DMS79 (cell line): ENCODE measurements at regions not wholly inside any gene's neighbourhood (a gene's known extent, or its start where the extent isn't known, plus 50 kb on each side); places are given as distances from the start of the nearest gene placed in this dataset.

ENCODE experiments used
- DNase-seq: peaks from one replicate; lab custom pipeline; 2025; lab: John Stamatoyannopoulos, UW

DNA sequence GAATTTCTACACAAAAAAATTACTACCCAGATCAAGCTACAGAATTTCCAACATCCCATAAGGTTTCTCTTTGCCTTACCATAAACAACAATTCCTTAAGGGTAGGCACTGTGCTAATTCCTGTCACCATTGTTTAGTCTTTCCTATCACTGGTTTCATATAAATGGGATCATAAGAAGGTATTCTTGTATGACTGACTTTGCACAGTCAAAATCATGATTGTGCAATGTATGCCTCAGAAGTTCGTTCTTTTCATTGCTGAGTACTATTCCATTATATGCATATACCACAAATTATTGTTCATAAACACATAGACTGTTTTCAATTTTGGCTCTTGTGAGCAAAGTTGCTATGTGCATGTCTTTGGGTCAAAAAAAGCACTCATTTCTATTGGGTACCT, 611.6 kb upstream of the CADM1 start:
- DNase-seq = no peak

DNA sequence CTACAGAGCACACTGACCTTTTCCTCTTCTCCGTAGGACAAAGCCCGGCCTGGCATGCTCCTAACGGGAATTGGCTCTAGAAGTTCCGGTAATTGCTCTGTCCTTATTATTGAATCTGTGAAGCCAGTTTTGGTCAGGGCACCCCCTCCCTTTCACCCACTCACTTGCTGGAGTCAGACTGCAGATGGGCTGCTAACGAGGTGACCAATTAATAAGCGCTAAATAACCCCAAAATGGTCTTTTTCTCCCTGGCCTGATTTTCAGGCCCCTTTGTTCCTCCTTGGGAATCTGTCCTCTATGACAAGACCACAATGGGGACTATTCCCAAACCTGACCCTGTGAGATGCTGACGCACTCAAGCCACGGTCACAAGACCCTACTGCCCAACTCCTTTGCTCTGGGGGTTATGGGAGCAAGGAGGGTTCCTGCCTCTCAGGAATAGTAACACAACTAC, 610.0 kb upstream of the CADM1 start:
- DNase-seq = no peak

DNA sequence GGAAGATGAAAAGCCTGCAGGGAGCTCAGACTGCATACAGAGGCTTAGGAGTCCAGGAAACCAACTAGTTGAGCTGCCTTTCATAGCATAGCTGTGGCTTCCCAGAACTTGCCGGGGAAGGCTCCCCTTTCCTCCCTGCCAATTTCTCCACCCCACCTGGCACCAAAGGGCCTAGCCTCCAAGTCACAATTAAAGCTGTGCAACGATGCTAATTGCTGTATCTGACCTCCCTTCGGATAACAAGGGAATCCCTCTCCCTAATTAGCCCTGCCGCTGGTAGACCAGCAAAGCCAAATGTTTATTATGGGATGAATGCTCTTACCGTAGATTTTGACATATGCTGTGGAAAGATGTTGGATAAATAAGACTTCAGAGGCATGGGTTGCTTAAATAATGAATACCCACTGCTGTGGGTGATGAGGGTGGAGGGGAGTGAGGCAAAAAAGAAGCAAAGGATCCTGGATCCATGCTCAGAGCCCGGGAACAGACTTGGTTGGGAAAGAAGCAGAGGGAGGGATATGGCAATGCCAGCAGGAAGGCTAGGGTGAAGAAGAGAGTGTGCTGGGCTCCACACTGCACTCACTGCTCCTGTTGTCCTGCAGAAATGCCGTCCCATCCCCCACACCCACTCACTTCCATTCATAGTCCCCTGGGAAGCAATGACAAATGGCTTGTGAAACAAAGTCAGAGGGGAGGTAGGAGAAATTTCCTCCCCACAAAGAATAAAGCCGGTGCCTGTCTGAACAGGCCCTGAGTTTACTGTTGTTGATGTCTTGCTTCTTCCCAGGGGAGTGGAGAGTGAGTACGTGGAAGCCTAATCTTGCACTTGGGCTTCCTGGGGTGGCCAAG, 608.1 kb upstream of the CADM1 start:
- no peak for DNase-seq

DNA sequence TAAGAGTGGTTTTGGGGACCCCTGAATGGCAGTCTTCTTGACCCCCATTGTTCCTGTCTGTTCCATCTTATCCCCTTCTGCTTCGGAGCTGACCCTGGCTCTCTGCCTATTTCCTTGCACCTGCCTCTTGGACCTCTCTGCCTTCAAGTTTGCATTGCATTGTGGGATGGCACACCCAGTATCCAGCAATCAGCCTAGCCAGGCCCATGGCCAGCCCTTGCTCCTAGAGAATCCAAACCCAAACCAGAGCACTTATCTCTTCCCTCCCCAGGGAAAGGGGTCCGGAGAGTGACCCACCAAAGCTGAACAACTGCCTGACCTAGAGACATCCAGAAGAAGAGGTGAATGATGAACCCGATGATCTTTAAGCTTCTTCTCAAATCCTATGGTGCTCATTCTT, 607.3 kb upstream of the CADM1 start:
- no peak for DNase-seq

DNA sequence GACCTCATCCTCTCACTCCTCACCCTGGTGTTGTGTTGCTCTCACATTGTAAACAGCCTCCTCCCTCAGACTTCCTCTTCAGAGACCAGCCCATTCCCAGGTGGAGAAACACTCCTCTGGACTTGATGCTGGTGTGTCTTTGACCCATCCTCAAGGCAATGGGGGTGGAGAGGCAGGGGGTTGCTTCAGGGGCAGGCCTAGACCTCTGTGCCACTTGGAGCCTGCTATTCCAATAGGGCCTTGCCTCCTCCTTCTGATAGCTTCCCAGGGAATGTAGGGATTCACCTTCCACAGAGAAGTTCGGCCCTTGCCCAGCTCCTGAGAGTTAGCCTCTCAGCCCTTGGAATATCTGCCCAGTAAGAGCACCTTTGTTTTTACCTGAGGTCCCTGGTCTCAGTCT, 606.6 kb upstream of the CADM1 start:
- no peak for DNase-seq

DNA sequence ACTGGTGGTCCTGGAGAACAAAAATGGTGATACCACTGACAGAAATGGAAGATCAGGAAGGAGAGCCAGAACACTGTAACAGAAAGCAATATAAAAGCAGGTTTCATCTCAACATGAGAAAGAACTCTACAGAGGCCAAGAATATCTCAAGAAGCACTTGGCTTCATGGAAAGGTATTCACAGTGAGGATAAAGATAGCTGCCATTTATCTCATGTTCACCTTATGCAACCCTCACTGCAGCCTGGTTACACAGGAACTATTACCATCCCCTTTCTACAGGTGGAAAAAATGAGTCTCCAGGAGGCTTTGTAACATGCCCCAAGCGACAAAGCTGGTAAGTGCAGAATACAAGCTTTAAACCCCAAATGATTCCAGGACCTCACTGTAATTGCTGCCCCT, 606.1 kb upstream of the CADM1 start:
- no peak for DNase-seq

DNA sequence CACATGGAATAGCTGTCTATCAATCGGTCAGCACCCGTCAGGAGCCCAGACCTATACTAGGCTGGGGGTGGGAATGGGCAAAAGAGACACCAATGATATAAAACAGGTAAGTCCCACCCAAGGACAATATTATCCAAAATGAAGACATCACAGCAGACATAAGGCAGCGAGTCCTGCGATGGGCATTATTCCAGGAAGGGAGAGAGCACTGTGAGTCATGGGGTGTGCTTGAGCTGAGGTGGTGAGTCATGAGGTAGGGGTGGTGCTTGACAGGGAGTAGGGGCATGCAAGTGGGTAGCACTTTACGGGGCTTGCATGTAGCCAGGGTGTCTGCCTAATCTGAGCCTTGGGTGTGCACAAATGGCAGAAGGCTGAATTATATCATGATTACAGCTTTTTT, 605.0 kb upstream of the CADM1 start:
- DNase-seq = no peak

DNA sequence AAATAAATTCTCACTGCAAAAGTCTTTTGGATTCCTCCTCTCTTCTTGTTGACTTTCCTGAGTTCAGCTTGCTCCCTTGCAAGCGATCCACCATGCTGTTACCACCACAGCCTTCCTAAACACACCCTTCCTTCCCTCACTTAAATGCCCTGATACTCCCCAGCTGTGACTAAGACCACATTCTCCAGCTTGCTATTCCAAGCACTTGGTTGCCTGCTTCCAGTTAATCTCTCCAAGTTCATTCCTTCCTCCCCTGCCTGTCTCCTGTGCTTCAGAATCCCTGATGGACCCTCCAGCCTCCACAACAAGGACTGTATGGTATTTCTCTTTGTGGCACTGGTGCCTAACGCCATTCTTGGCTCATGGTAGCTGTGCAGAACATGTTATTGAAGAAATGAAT, 603.9 kb upstream of the CADM1 start:
- DNase-seq = no peak

DNA sequence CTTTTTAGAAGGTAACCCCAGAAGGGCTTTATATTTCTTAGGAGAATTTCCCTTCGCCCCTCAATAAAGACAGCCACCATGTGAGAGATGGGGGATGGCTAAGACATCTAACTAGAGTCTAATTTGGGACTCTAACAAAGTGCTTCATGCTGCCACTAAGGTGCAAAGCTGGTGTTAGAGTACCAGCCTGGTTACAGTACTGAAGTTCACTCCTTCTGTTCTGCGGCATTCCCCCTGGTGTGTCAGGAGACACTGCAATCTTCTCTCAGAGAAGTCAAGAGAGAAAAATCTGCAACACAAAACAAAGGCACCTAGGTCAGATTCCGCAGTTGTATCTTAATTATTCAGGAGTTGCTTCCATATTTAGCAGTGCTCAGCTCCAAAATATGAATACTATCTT, 603.0 kb upstream of the CADM1 start:
- DNase-seq = no peak

DNA sequence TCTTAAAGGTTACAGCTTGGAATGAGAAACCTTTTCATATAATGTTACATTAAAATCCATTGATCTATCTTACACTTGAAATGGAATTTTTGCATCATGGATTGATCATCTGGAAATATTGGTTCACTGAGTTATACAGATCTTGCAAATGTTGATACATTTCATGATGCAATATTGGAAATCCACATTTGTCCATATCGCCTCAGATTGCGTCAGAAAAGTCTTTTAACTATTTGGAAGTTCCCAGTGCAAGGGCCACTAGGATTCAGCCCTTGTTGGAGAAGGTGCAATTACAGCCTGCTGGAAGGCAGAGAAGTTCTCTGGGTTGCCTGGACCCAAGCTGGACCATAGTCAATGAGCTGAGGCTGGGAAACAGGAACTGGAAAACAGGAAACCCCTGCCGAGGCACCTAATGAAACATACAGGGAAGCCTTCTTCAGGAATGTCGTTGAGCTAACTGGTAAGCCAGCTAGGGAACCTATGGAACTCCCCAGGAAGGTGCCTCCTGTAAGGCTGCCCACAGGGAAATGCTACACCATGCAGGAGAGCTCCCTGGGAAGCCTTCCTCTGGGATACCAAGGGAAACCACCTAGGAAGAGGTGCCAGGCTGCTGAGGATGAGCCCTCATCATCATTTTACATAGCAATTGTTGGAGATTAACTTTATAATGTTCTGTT, 600.4 kb upstream of the CADM1 start:
- DNase-seq = no peak

DNA sequence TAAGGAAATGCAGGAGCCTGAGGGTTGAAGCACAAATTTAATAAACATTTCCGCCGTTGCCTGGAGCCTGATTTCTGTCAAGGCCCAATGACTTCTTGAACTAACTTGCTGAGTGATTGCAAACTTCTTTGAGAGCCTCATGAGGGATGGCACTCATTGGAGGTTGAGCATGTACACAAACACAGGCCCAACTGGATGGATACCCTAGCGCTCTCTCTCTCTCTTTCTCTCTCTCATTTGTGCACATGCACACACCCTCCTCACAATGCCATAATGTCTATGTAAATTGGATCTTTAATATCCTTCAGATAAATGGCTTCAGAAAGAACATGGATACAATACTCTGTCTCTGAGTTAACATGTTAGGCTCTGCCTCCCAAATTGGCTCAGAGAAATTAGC, 597.7 kb upstream of the CADM1 start:
- DNase-seq = no peak

DNA sequence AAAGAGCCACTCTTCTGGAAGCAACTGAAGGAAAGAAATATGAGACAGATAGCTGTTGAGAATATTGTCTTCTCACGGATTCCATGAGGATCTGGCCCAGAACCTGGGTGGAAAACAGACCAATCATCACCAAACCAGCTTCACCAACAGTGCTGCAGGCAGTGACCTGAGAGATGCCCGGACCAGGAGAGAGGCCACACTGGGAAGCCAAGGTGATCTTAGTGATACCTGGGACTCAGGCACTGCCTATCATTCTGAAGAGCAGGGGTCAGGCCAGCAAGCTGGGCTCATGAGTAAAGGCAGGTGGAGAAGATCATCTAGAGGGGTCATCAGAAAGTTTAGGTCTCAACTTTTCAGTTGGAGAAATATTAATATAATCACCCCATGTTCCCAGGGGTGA, 595.8 kb upstream of the CADM1 start:
- no peak for DNase-seq

DNA sequence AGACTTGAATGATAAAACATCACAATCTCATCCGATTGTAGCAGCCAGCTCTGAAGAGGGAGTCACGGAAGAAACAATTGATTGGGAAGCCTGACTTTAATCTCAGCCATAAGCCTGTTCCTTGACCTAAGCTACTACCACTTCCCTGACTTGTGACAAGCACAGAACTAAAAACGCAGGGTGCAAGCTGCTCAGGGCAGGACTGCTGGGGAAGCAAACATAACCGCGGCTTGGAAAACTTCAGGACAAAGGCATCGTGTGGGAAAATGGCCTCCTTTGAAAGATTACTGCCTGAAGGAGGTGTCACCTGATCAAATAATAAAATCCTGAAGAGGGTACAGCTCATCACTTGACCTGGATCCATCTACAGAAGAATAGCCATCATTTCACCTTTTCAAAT, 595.3 kb upstream of the CADM1 start:
- no peak for DNase-seq

DNA sequence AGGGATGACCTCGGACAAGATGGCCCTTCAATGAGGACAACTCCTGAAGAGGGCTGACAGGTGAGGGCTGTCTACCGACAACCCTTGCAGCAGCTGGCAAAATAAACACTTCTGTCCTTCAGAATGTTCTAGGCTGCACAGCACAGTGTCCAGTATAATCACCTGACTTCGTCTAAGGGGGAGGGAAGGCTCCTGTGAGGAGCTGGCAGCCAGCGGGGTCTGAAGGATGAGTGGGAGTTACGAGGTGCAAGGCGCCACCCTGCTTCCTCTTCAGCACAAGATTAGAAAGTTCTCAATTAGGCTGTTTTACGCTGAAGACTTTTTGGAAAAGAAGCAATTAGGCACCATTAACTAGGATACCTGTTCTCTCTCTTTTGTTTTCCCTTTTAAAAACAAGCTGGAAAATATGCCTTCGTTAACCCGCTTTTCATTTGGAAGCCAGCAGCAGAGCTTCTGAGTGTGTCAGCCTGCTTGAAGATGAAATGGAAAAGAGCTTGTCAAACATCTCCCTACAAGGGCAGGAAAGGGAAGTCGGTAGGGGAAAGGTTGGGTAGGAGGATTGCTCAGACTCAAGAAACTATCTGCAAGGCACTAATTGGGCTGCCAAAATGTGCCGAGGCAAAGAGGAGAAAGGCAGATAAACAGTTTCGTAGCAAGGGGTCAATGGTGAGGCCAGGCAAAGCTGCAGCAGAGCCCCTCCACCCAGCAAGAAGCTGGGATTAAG, 592.2 kb upstream of the CADM1 start:
- DNase-seq = no peak

DNA sequence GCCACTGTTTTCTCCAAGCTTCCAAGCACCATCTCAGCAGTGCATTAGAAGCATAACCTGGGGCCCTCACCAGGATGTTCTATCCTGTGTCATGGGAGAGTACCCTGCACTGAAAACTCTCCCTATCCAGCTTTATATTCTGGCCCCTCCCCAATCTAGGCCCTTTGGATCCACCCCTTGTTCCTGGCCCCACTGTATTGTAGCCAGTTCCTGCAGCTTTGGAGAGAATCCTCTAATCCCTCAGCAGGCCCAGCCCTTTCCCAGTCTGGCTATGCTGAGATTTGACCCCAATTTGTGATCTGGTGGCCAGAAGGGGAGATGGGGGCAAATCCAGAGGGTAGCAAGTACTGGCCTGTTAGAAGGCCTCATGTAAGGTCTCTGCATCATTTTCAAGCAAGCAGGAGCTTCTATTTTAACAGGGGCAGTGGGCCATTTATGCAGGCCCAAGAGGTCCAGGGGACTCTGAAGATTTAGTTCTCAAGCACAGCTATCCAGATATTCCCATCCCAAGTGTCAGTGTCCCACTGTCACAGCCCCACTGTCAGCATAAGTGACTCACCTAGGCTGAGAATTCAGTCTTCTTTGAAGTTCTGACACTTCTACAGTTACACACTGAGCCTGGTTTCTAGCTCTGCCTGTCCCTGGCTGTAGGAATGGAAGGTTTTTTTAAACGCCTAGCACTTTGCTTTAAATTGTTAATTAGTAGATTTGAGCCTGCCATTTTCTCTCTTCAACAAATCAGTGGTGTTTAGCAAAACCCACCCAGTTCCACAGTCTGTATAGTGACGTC, 589.5 kb upstream of the CADM1 start:
- DNase-seq = no peak

DNA sequence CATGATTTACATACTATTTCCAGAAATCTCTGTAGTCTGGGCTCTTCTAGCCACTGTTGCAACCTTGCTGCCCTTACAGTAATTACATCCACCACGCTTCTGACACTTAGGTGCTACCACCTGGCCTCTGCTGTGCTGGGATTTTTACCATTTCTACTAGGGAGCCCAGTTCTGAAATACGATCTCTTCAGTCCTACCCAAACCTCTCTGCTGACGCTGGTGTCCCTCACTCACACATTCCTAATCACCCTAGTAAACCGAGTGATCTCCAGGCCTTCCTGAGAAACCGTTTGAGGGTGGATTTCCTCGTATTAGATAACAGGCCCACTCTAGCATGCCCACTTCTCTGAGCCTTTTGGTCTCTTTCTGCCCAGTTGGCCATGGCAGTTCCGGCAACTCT, 588.9 kb upstream of the CADM1 start:
- no peak for DNase-seq

DNA sequence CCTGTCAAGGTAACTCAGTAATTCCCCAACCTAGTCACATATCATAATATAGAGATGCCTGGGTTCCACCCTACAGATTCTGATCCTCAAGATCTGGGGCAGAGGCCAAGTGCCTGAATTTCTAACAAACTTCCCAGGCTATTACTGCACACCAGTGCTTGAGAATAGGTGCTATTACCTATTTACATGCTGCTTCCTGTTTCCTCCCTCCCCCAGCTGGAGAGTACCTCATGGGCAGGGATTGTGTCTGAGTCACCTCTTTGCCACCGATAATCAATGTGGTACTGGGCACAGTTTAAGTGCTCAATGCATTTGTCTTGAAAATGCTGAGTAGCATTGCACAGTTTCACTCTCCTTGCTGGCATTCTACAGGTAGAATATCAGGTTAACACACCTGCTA, 582.2 kb upstream of the CADM1 start:
- DNase-seq = no peak

DNA sequence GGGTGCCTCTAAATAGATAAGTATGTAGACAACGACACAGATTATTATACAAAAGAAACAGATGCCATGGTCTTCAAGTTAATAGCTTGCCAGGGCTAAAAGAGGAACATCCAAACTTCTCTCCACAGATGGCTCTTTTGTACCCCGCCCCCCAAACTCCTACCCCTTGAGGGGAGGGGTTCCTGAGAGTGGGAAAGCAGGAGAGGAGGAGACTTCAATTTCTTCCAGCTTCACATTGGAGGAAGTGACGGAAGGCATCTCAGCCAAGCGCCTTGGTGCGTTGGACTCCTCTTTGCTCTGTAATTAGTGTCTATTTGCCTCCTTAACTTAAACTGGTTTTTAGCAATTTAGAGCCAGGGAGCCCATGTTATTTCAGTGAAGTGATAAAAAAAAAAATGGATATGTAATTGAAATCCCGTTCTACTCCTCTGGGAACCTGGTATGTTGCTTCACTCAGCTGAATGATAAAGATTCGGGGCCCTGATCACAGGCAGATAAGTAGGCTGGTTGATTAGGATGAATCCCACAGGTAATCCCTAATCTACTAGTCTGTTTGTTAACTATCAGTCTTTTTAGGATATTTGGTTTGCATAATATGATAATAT, 580.9 kb upstream of the CADM1 start:
- DNase-seq = no peak

DNA sequence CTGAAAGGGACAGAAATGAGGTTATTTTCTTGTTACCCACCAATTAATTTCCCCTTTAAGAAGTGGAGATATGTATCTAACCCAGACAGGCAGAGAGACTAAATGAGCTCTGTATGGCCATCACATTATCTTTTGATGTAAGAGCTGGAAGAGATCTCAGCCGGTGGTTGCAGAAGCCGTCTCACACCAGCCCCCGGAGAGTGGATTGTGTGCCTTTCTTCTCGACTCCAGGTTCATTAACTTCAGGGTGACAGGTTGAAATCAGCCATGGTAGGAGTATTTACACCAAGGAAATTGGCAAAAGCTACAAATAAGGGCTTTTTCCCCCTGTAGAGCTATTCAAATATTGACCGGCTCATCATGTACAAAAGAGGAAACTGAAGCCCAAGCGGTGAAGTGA, 580.3 kb upstream of the CADM1 start:
- no peak for DNase-seq

DNA sequence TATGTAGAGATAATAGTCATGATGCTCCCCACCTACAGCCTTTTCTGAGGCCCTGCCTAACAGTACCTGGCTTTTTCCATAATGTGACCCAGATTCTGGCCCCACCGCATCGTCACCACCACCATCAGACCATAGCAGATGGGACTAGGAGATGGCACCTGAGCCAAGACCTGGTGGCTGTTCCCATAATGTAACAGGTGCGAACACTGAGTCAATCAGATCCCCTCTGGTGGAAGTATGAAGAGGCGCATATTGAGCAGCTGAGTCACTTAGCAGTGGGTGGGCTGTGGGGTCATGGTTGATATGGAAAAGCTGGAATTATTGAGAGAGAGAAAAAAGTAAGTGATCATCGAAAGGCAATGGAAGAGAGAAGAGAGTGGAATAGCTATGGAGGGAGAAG, 578.0 kb upstream of the CADM1 start:
- DNase-seq = no peak

DNA sequence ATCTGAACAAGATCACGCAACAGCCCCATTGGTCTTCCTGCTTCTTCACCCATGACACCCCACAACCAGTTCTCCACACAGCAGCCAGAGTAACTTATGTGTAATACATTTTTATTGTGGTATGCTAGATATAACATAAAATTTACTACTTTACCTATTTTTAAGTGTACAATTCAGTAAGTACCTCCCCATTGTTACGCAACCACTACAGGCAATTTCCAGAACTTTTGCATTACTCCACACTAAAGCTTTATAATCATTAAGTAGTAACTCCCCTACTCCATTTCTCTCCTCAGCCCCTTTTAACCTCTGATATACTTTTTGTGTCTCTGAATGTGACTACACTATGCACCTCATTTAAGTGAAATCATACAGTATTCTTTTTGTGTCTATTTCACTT, 575.4 kb upstream of the CADM1 start:
- DNase-seq = no peak

DNA sequence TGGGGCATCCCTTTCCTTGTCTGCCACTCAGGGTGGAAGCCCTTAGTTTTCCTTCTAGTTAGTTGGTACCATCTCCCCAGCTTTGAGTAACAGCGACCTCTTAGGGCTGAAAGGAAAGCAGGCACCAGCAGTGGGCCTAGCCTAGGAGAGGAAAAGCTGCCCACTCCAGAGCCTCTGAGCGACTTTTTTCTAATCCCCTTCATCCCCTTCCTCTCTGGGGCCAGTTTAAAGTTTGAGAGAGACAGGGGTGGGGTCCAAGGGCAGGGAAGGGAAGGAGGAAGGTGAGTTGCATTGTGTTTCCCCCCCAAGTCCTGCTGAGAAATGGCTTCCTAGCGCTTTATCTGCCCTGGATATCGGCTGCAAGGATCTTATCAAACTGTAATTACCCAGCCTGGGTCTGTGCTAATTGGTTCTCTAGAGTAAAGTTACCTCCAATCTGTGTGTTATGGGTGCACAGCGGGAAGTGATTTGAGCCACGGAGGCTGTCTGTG, 573.9 kb upstream of the CADM1 start:
- DNase-seq = no peak
